Fibroblast of lung (primary cell): ENCODE measurements at regions not wholly inside any gene's neighbourhood (a gene's known extent, or its start where the extent isn't known, plus 50 kb on each side); places are given as distances from the start of the nearest gene placed in this dataset.

Experiments used
- DNase-seq, 2 donors: peaks; one replicate each; pipeline versions ENCODE4 v3.0.0 to v3.0.0-alpha.2; 2010; ENCODE audit warnings: low read depth in 2 of 2
- H2AFZ ChIP-seq: 2 replicates; pipeline ENCODE4 v1.5.1; 2012; ENCODE audit warnings: low read length, control low read depth, inconsistent platforms
- H3K27ac ChIP-seq: 2 replicates; pipeline ENCODE4 v1.5.1; 2011; ENCODE audit warnings: low read length, control low read depth; ENCODE audit not compliant: insufficient read depth
- H3K27me3 ChIP-seq: 2 replicates; pipeline ENCODE4 v1.5.1; 2011; ENCODE audit warnings: mild to moderate bottlenecking, low read length; ENCODE audit not compliant: control insufficient read depth, insufficient read depth
- H3K36me3 ChIP-seq: 2 replicates; pipeline ENCODE4 v1.5.1; 2011; ENCODE audit warnings: low read length; ENCODE audit not compliant: control insufficient read depth, insufficient read depth
- H3K4me1 ChIP-seq: 2 replicates; pipeline ENCODE4 v1.5.1; 2011; ENCODE audit warnings: low read length; ENCODE audit not compliant: control insufficient read depth, insufficient read depth; ENCODE audit errors: extremely low read depth
- H3K4me2 ChIP-seq: 2 replicates; pipeline ENCODE4 v1.5.1; 2011; ENCODE audit warnings: low read length, control low read depth; ENCODE audit not compliant: insufficient read depth; ENCODE audit errors: extremely low read depth
- H3K4me3 ChIP-seq, 4 experiments: fragments of 200-600 bp in 1 of 4; sonication (generic) in 1 of 4; replicated peaks in 1 of 4; 2 replicates each; pipeline ENCODE4 v1.5.1; 2011 to 2016; ENCODE audit warnings: low read length in 4 of 4, low read depth in 3 of 4, mild to moderate bottlenecking in 3 of 4, control low read depth in 2 of 4, inconsistent platforms in 1 of 4, mixed read lengths in 1 of 4; ENCODE audit not compliant: insufficient read depth in 1 of 4; ENCODE audit errors: control extremely low read depth in 1 of 4
- H3K79me2 ChIP-seq: 2 replicates; pipeline ENCODE4 v1.5.1; 2012; ENCODE audit warnings: mild to moderate bottlenecking, low read length, inconsistent platforms; ENCODE audit not compliant: control insufficient read depth, insufficient read depth
- H3K9ac ChIP-seq: 2 replicates; pipeline ENCODE4 v1.5.1; 2011; ENCODE audit warnings: mild to moderate bottlenecking, low read length, control low read depth; ENCODE audit not compliant: insufficient read depth
- H3K9me3 ChIP-seq: 2 replicates; pipeline ENCODE4 v1.5.1; 2012; ENCODE audit warnings: low read depth, low read length; ENCODE audit not compliant: control insufficient read depth, insufficient read depth
- H4K20me1 ChIP-seq: 2 replicates; pipeline ENCODE4 v1.5.1; 2011; ENCODE audit warnings: low read length; ENCODE audit not compliant: control insufficient read depth, insufficient read depth; ENCODE audit errors: extremely low read depth
- EZH2 ChIP-seq: IDR thresholded peaks from 2 replicates; pipeline ENCODE4 v1.5.1; 2012; ENCODE audit warnings: low read length, control low read depth, mild to moderate bottlenecking; ENCODE audit errors: missing control alignments
- TF ChIP-seq, protein P1 (sequence below), 2 donors: IDR thresholded peaks in 1 of 2; conservative IDR thresholded peaks in 1 of 2; 1 replicate in 1 of 2; 2 replicates in 1 of 2; pipeline ENCODE4 v1.5.1; 2011 to 2012; ENCODE audit warnings: low read length in 2 of 2, control low read depth in 1 of 2, inconsistent platforms in 1 of 2, low read depth in 1 of 2, mild to moderate bottlenecking in 1 of 2

DNA sequence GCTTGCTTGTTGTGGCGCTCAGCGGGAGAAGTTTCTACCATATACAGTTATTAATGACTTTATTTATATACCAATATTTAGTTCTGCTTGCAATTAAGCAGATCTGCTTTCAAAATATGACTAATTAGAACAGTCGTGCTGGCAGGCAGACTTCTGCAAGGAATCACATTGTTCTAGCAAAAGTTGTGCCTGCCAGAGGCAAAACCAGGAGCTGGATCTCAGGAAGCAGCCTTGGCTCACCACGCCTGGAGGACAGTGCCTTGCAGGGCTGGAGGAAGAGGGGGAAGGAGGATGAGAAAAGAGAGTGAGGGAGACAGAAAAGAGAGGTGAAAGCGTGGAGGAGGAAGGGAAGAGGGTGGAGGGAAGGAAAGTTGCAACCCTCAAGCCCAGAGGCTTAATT is 160.3 kb downstream of the NUP210 start:
- DNase-seq, result no peak
- no peak for TF ChIP-seq EZH2
- TF ChIP-seq, protein P1, sequence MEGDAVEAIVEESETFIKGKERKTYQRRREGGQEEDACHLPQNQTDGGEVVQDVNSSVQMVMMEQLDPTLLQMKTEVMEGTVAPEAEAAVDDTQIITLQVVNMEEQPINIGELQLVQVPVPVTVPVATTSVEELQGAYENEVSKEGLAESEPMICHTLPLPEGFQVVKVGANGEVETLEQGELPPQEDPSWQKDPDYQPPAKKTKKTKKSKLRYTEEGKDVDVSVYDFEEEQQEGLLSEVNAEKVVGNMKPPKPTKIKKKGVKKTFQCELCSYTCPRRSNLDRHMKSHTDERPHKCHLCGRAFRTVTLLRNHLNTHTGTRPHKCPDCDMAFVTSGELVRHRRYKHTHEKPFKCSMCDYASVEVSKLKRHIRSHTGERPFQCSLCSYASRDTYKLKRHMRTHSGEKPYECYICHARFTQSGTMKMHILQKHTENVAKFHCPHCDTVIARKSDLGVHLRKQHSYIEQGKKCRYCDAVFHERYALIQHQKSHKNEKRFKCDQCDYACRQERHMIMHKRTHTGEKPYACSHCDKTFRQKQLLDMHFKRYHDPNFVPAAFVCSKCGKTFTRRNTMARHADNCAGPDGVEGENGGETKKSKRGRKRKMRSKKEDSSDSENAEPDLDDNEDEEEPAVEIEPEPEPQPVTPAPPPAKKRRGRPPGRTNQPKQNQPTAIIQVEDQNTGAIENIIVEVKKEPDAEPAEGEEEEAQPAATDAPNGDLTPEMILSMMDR (conservative IDR thresholded peaks at IDR 0.05 in 1 of 2, IDR thresholded peaks at IDR 0.05 in 1 of 2; ENCODE audit: low read depth in 1 of 2, low read length in 2 of 2), result no peak
- Histone ChIP-seq H3K9ac (no peak overlapping the region), H3K27ac (no peak overlapping the region), H3K79me2 (no peaks in the 10 kb centered on the region), H4K20me1 (no peaks in the 10 kb centered on the region), H3K4me3 (no peak overlapping the region), H3K9me3 (no peaks in the 10 kb centered on the region), H2AFZ (no peak overlapping the region), H3K36me3 (no peaks in the 10 kb centered on the region), H3K4me2 (no peak overlapping the region), H3K27me3 (no peaks in the 10 kb centered on the region), H3K4me1 (no peaks in the 10 kb centered on the region)

DNA sequence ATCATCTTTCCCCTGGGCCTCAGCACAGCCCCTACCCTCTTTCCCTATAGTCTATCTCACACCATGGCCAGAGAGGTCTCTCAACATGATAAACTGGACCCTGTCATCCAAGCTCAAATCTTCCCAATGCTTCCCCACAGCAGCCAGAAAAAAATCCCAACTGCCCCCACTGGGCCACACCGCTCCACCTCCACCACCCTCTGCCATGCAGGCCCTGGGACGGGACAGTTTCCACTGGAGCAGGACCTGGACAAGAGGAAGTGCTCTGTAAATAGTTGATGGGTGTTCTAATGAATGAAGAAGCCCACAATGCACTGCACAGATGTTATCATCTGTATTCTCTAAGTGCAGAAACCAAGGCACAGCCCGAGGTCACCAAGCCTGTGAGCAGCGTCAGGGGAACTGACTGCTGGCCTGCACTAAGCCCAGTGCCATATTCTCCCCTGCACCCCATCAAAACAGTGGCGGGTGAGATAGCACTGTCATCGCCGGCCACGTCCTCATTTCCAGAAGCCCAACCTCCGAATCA is 161.1 kb downstream of the NUP210 start:
- no peaks in the 10 kb centered on the region for H3K79me2 ChIP-seq
- no peaks in the 10 kb centered on the region for H3K36me3 ChIP-seq
- no peak overlapping the region for H3K27ac ChIP-seq
- DNase-seq, result no peak
- no peak overlapping the region for H2AFZ ChIP-seq
- no peaks in the 10 kb centered on the region for H3K27me3 ChIP-seq
- H4K20me1 ChIP-seq, result no peaks in the 10 kb centered on the region
- no peaks in the 10 kb centered on the region for H3K4me1 ChIP-seq
- TF ChIP-seq, protein P1 (conservative IDR thresholded peaks at IDR 0.05 in 1 of 2, IDR thresholded peaks at IDR 0.05 in 1 of 2; ENCODE audit: low read depth in 1 of 2, low read length in 2 of 2), result no peak
- TF ChIP-seq EZH2, result no peak
- H3K4me2 ChIP-seq, result no peak overlapping the region
- no peak overlapping the region for H3K4me3 ChIP-seq
- H3K9ac ChIP-seq, result no peak overlapping the region
- H3K9me3 ChIP-seq, result no peaks in the 10 kb centered on the region

DNA sequence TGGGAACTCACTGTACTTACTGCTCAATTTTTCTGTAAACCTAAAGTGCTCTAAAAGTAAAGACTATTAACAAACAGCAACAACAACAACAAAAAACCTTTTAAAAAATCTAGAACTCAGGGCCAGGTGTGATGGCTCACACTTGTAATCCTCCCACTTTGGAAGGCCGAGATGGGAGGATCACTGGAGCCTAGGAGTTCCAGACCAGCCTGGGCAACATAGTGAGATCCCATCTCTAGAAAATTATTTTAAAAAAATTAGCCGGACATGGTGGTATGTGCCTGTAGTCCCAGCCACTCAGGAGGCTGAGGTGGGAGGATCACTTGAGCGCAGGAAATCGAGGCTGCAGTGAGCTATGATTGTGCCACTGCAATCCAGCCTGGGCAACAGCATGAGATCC is 161.8 kb downstream of the NUP210 start:
- H3K27ac ChIP-seq, result no peak overlapping the region
- H3K4me1 ChIP-seq, result no peaks in the 10 kb centered on the region
- H2AFZ ChIP-seq, result no peak overlapping the region
- no peaks in the 10 kb centered on the region for H3K9me3 ChIP-seq
- H3K9ac ChIP-seq, result no peak overlapping the region
- no peak overlapping the region for H3K4me2 ChIP-seq
- H3K4me3 ChIP-seq, result no peak overlapping the region
- no peaks in the 10 kb centered on the region for H3K79me2 ChIP-seq
- no peaks in the 10 kb centered on the region for H3K27me3 ChIP-seq
- no peaks in the 10 kb centered on the region for H4K20me1 ChIP-seq
- no peak for DNase-seq
- TF ChIP-seq, protein P1 (conservative IDR thresholded peaks at IDR 0.05 in 1 of 2, IDR thresholded peaks at IDR 0.05 in 1 of 2; ENCODE audit: low read depth in 1 of 2, low read length in 2 of 2), result no peak
- no peak for TF ChIP-seq EZH2
- no peaks in the 10 kb centered on the region for H3K36me3 ChIP-seq
